CD4-positive, alpha-beta T cell (primary cell): ENCODE measurements at regions not wholly inside any gene's neighbourhood (a gene's known extent, or its start where the extent isn't known, plus 50 kb on each side); places are given as distances from the start of the nearest gene placed in this dataset.

ENCODE experiments used
- ATAC-seq: fragments of 200-7000 bp; cut with Tn5 transposase; one replicate; pipeline ENCODE4 v1.10.0; 2022; ENCODE audit warnings: mild to moderate bottlenecking; ENCODE audit not compliant: poor library complexity
- CTCF ChIA-PET: fragments of 350-600 bp; sonication (Branson Sonifier 250); formaldehyde crosslinking; loops from one replicate; lab custom pipeline; 2021; ENCODE audit warnings: antibody characterized with exemption, inconsistent platforms; lab: Charles Lee
- POLR2A ChIA-PET: fragments of 350-600 bp; sonication (Branson Sonifier 250); formaldehyde crosslinking; loops from one replicate; lab custom pipeline; 2021; ENCODE audit warnings: antibody characterized with exemption, inconsistent platforms; lab: Charles Lee
- DNase-seq, 14 experiments: peaks; one replicate each; pipeline ENCODE4 v3.0.0-alpha.2; 2013 to 2020; ENCODE audit warnings: mixed read lengths in 2 of 14
- H3K27ac ChIP-seq, 2 donors: one replicate each; pipeline versions ENCODE4 v1.5.1 to v1.7.0; 2013; ENCODE audit warnings: low read length in 2 of 2, low read depth in 1 of 2, mild to moderate bottlenecking in 1 of 2
- H3K27me3 ChIP-seq, 2 experiments: 1 replicate in 1 of 2; 2 replicates in 1 of 2; pipeline versions ENCODE4 v1.6.1 to v1.7.0; 2013; ENCODE audit warnings: low read length in 2 of 2, control low read depth in 1 of 2, mild to moderate bottlenecking in 1 of 2, moderate library complexity in 1 of 2; ENCODE audit not compliant: insufficient read depth in 2 of 2, control insufficient read depth in 1 of 2
- H3K36me3 ChIP-seq: one replicate; pipeline ENCODE4 v1.6.1; 2013; ENCODE audit warnings: low read length, control low read depth; ENCODE audit not compliant: insufficient read depth
- H3K4me1 ChIP-seq: one replicate; pipeline ENCODE4 v1.6.1; 2013; ENCODE audit warnings: low read length, control low read depth; ENCODE audit not compliant: insufficient read depth
- H3K4me3 ChIP-seq: one replicate; pipeline ENCODE4 v1.5.1; 2013; ENCODE audit warnings: mild to moderate bottlenecking, low read length, moderate library complexity
- H3K9me3 ChIP-seq, 2 experiments: 1 replicate in 1 of 2; 2 replicates in 1 of 2; pipeline versions ENCODE4 v1.6.1 to v1.7.0; 2013; ENCODE audit warnings: low read length in 2 of 2, mild to moderate bottlenecking in 2 of 2, control low read depth in 1 of 2, moderate library complexity in 1 of 2; ENCODE audit not compliant: control insufficient read depth in 1 of 2, insufficient read depth in 1 of 2
- H3K27ac Mint-ChIP-seq: one replicate; pipeline ENCODE4 v1.8.0; 2020; ENCODE audit warnings: mixed read lengths
- H3K27me3 Mint-ChIP-seq: one replicate; pipeline ENCODE4 v1.8.0; 2021; ENCODE audit warnings: mixed read lengths
- H3K36me3 Mint-ChIP-seq: one replicate; pipeline ENCODE4 v1.8.0; 2021; ENCODE audit warnings: low read depth, mixed read lengths
- H3K4me1 Mint-ChIP-seq: one replicate; pipeline ENCODE4 v1.8.0; 2021; ENCODE audit warnings: low read depth, mixed read lengths
- H3K4me3 Mint-ChIP-seq: one replicate; pipeline ENCODE4 v1.8.0; 2020; ENCODE audit warnings: mild to moderate bottlenecking, mixed read lengths
- H3K9me3 Mint-ChIP-seq: one replicate; pipeline ENCODE4 v1.8.0; 2020; ENCODE audit warnings: mixed read lengths
- intact Hi-C, 2 experiments: fragments of 100-400 bp; cut with DNase I in 1 of 2; cut with micrococcal nuclease in 1 of 2; formaldehyde crosslinking; loops; one replicate each; pipeline versions ENCODE4 v1.15.1 to v1.9.0; 2023 to 2025; cut with DNase I, micrococcal nuclease
- TF ChIP-seq, protein P1 (sequence below): fragments of 200-600 bp; IDR thresholded peaks from one replicate; pipeline ENCODE4 v1.8.0; 2022; ENCODE audit warnings: antibody characterized with exemption, mild to moderate bottlenecking

DNA sequence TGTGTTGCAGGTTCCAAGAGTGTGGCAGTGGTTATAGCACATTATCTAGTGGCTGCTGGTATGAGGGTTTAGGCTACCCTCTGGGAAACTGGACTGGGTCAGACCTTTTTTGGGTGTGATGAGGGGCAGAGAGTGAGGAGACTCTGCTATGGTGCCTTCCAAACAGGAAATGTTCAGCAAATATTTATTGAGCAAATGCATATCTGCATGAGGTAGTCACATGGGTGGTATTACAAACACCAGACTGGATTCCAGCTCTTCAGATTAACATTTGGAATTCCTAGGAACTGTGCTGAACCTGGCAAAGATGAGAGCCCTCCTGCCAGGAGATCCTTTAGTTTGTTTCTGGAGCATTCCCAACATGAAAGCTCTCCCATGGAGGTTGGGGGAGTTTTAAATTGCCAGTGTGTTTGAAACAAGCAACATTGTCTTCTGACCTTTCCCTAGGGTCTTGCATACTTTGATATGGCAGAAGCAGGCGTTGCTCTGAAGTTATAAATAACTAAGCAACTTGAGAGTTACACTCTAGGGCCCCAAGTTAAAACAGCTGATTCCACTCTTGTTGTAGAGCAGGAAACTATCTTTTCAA is 341.2 kb upstream of the C2CD4B start:
- H3K27me3 ChIP-seq, result peaks cover 0 to 5% of the 10 kb centered on the region in 2 experiments
- TF ChIP-seq, protein P1, sequence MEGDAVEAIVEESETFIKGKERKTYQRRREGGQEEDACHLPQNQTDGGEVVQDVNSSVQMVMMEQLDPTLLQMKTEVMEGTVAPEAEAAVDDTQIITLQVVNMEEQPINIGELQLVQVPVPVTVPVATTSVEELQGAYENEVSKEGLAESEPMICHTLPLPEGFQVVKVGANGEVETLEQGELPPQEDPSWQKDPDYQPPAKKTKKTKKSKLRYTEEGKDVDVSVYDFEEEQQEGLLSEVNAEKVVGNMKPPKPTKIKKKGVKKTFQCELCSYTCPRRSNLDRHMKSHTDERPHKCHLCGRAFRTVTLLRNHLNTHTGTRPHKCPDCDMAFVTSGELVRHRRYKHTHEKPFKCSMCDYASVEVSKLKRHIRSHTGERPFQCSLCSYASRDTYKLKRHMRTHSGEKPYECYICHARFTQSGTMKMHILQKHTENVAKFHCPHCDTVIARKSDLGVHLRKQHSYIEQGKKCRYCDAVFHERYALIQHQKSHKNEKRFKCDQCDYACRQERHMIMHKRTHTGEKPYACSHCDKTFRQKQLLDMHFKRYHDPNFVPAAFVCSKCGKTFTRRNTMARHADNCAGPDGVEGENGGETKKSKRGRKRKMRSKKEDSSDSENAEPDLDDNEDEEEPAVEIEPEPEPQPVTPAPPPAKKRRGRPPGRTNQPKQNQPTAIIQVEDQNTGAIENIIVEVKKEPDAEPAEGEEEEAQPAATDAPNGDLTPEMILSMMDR, result no peak
- H3K27ac ChIP-seq, result no peak overlapping the region
- intact Hi-C loops, result no loop called here
- no peaks in the 10 kb centered on the region for H3K36me3 Mint-ChIP-seq
- no peak overlapping the region for H3K27ac Mint-ChIP-seq
- no peak overlapping the region for H3K4me3 Mint-ChIP-seq
- H3K4me1 Mint-ChIP-seq, result no peaks in the 10 kb centered on the region
- DNase-seq (no peak), ATAC-seq (no peak)
- no peaks in the 10 kb centered on the region for H3K4me1 ChIP-seq
- POLR2A ChIA-PET, result no interaction called here
- no peak overlapping the region for H3K4me3 ChIP-seq
- CTCF ChIA-PET, result no interaction called here
- no peaks in the 10 kb centered on the region for H3K9me3 ChIP-seq
- H3K36me3 ChIP-seq, result no peaks in the 10 kb centered on the region
- peaks cover 25% of the 10 kb centered on the region for H3K27me3 Mint-ChIP-seq
- H3K9me3 Mint-ChIP-seq, result no peaks in the 10 kb centered on the region

DNA sequence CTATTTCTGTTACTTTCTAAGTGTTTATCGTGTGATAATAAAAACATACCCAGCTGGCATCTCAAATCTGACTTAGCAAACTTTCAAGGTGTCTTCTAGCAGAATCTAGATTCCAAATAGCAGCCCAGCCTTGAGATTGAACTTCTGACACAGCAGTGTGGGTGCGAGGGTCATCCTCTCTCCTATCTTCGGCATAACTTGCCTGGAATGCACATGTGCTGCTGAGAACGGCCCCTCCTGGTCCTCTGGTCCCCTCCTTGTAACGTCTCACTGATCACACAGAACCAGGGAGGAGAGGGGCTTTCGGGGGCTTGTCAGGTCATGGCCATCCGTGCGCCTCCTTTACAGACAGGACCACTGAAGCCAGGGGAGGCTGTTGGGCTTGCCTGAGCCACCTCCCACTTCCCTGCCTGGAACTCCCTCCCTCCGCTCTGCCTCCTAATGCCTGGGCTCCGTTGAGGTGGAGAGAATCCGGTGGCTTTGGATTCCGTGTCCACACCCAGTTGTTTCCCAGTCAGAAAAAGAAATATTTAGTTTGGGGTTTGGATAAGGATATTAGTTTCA is 344.4 kb upstream of the C2CD4B start:
- ChIA-PET POLR2A (no interaction called here), CTCF (no interaction called here)
- Mint-ChIP-seq H3K4me1 (no peaks in the 10 kb centered on the region), H3K4me3 (no peak overlapping the region), H3K36me3 (no peaks in the 10 kb centered on the region), H3K27ac (no peak overlapping the region), H3K9me3 (no peaks in the 10 kb centered on the region), H3K27me3 (peaks cover 43% of the 10 kb centered on the region)
- DNase-seq (no peak), ATAC-seq (no peak)
- no peak overlapping the region for H3K27ac ChIP-seq
- H3K27me3 ChIP-seq, result peaks cover 0 to 5% of the 10 kb centered on the region in 2 experiments
- H3K4me1 ChIP-seq, result no peaks in the 10 kb centered on the region
- no peak overlapping the region for H3K4me3 ChIP-seq
- intact Hi-C loops, result no loop called here
- H3K9me3 ChIP-seq, result no peaks in the 10 kb centered on the region
- no peaks in the 10 kb centered on the region for H3K36me3 ChIP-seq
- TF ChIP-seq, protein P1, result no peak

DNA sequence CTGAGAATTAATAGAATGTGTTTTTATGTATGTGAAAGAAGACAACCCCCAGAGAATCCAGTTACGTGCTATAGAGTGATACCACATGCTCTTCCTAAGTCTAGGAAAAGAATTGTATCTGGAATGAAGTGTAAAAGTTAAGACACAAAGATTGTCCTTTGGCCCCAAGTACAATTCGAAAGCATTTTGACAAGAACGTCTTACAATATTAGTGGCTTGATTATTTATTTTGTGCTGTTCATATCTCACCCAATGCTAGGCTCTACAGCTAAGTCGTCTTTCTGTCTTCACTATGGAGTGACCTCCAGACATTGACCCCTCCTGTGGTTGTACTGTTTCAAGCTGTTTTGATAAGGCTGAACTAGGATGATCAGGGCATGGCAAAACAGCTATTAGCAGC is 345.7 kb upstream of the C2CD4B start:
- TF ChIP-seq, protein P1, result no peak
- ATAC-seq, result no peak
- intact Hi-C loops, result no loop called here
- DNase-seq, result no peak
- Mint-ChIP-seq H3K27me3 (peaks cover 53% of the 10 kb centered on the region), H3K27ac (no peak overlapping the region), H3K4me1 (no peaks in the 10 kb centered on the region), H3K36me3 (no peaks in the 10 kb centered on the region), H3K4me3 (no peak overlapping the region), H3K9me3 (no peaks in the 10 kb centered on the region)
- H3K4me3 ChIP-seq, result no peak overlapping the region
- no peak overlapping the region for H3K27ac ChIP-seq
- H3K4me1 ChIP-seq, result no peaks in the 10 kb centered on the region
- CTCF ChIA-PET, result no interaction called here
- no peaks in the 10 kb centered on the region for H3K9me3 ChIP-seq
- H3K36me3 ChIP-seq, result no peaks in the 10 kb centered on the region
- H3K27me3 ChIP-seq, result peaks cover 0 to 5% of the 10 kb centered on the region in 2 experiments
- POLR2A ChIA-PET, result no interaction called here
